OCI-LY1 (cell line): ENCODE measurements at regions not wholly inside any gene's neighbourhood (a gene's known extent, or its start where the extent isn't known, plus 50 kb on each side); places are given as distances from the start of the nearest gene placed in this dataset.

Experiments used
- H2AFZ ChIP-seq: fragments of 200-600 bp; sonication (generic), shearing (Covaris generic); 2 replicates; pipeline ENCODE4 v1.6.0; 2014; ENCODE audit warnings: antibody characterized with exemption, mild to moderate bottlenecking, low read length
- H3F3A ChIP-seq: fragments of 200-600 bp; sonication (generic), shearing (Covaris generic); 2 replicates; pipeline ENCODE4 v1.6.0; 2014; ENCODE audit warnings: mild to moderate bottlenecking, antibody characterized with exemption, low read length, moderate library complexity; ENCODE audit not compliant: insufficient read depth
- H3K27ac ChIP-seq: fragments of 200-600 bp; sonication (generic); 2 replicates; pipeline ENCODE4 v1.5.1; 2014; ENCODE audit warnings: low read length, mixed run types, mild to moderate bottlenecking, low read depth; ENCODE audit not compliant: poor library complexity, severe bottlenecking
- H3K27me3 ChIP-seq: fragments of 200-600 bp; sonication (generic); 2 replicates; pipeline ENCODE4 v1.6.0; 2014; ENCODE audit warnings: antibody characterized with exemption, mild to moderate bottlenecking, low read length, moderate library complexity; ENCODE audit not compliant: insufficient read depth
- H3K36me3 ChIP-seq: fragments of 200-600 bp; sonication (generic); 2 replicates; pipeline ENCODE4 v1.6.1; 2014; ENCODE audit warnings: mild to moderate bottlenecking, antibody characterized with exemption, low read length, moderate library complexity, mixed read lengths; ENCODE audit not compliant: insufficient read depth
- H3K4me1 ChIP-seq: fragments of 200-600 bp; sonication (generic); 2 replicates; pipeline ENCODE4 v1.5.1; 2014; ENCODE audit warnings: mild to moderate bottlenecking, low read length, moderate library complexity; ENCODE audit not compliant: insufficient read depth, severe bottlenecking
- H3K4me2 ChIP-seq: fragments of 200-600 bp; sonication (generic), shearing (Covaris generic); 2 replicates; pipeline ENCODE4 v1.6.1; 2014; ENCODE audit warnings: low read length
- H3K4me3 ChIP-seq: fragments of 200-600 bp; sonication (generic); 2 replicates; pipeline ENCODE4 v1.5.1; 2014; ENCODE audit warnings: low read length, low read depth, mild to moderate bottlenecking, mixed read lengths; ENCODE audit not compliant: poor library complexity, severe bottlenecking
- H3K79me2 ChIP-seq: fragments of 200-600 bp; shearing (Covaris generic); 2 replicates; pipeline ENCODE4 v1.6.1; 2016; ENCODE audit warnings: mixed run types, low read length, mixed read lengths; ENCODE audit not compliant: insufficient read depth
- H3K9ac ChIP-seq: fragments of 200-600 bp; sonication (generic), shearing (Covaris generic); 2 replicates; pipeline ENCODE4 v1.6.1; 2014; ENCODE audit warnings: mild to moderate bottlenecking, low read length, mixed read lengths
- H3K9me2 ChIP-seq: fragments of 200-600 bp; sonication (generic), shearing (Covaris generic); 2 replicates; pipeline ENCODE4 v1.6.1; 2014; ENCODE audit warnings: low read depth, mild to moderate bottlenecking, low read length, mixed read lengths
- H3K9me3 ChIP-seq: fragments of 200-600 bp; shearing (Covaris generic); 2 replicates; pipeline ENCODE4 v1.6.1; 2014; ENCODE audit warnings: low read length, mixed read lengths
- H4K20me1 ChIP-seq: fragments of 200-600 bp; sonication (generic), shearing (Covaris generic); 2 replicates; pipeline ENCODE4 v1.6.0; 2016; ENCODE audit warnings: mild to moderate bottlenecking, low read length; ENCODE audit not compliant: insufficient read depth
- CTCF ChIP-seq: fragments of 200-600 bp; sonication (generic), shearing (Covaris generic); IDR thresholded peaks from 2 replicates; pipeline ENCODE4 v1.5.1; 2017; ENCODE audit warnings: mild to moderate bottlenecking, antibody characterized with exemption, low read length, moderate library complexity, mixed read lengths
- EZH2 ChIP-seq: fragments of 200-600 bp; sonication (generic), shearing (Covaris generic); IDR thresholded peaks from 2 replicates; pipeline ENCODE4 v1.8.0; 2017; ENCODE audit warnings: borderline replicate concordance, mixed run types, mild to moderate bottlenecking, antibody characterized with exemption, low read length, moderate library complexity, mixed read lengths

GRCh38 chr7:113794573-113794972 lies 124.2 kb downstream of the PPP1R3A start:
- Histone ChIP-seq H3K9me2 (no peaks in the 10 kb centered on the region), H3K9ac (no peak overlapping the region), H3K27me3 (no peaks in the 10 kb centered on the region), H3K27ac (no peak overlapping the region), H3K79me2 (no peaks in the 10 kb centered on the region), H3K9me3 (no peaks in the 10 kb centered on the region), H3F3A (no peaks in the 10 kb centered on the region), H3K4me3 (no peak overlapping the region), H3K36me3 (no peaks in the 10 kb centered on the region), H4K20me1 (no peaks in the 10 kb centered on the region), H3K4me2 (no peak overlapping the region), H2AFZ (no peak overlapping the region), H3K4me1 (no peaks in the 10 kb centered on the region)
- no peak for TF ChIP-seq CTCF
- no peak for TF ChIP-seq EZH2

- Histone ChIP-seq H3F3A (no peaks in the 10 kb centered on the region), H3K27ac (no peak overlapping the region), H3K4me3 (no peak overlapping the region), H3K79me2 (no peaks in the 10 kb centered on the region), H3K9ac (no peak overlapping the region), H3K4me2 (no peak overlapping the region), H3K36me3 (no peaks in the 10 kb centered on the region), H4K20me1 (no peaks in the 10 kb centered on the region), H3K9me2 (no peaks in the 10 kb centered on the region), H3K9me3 (no peaks in the 10 kb centered on the region), H2AFZ (no peak overlapping the region), H3K4me1 (no peaks in the 10 kb centered on the region), H3K27me3 (no peaks in the 10 kb centered on the region)
- no peak for TF ChIP-seq EZH2
- TF ChIP-seq CTCF: no peak
Measured at GRCh38 chr7:113793171-113793570, 125.6 kb downstream of the PPP1R3A start.

- no peaks in the 10 kb centered on the region; the same call in 1 of the 2 replicates for H3F3A ChIP-seq
- H3K27ac ChIP-seq: no peak overlapping the region
- no peaks in the 10 kb centered on the region for H3K79me2 ChIP-seq
- H3K4me1 ChIP-seq: no peaks in the 10 kb centered on the region
- H3K9me3 ChIP-seq: no peaks in the 10 kb centered on the region
- no peaks in the 10 kb centered on the region for H3K36me3 ChIP-seq
- H3K9me2 ChIP-seq: no peaks in the 10 kb centered on the region
- no peak overlapping the region for H3K9ac ChIP-seq
- no peak overlapping the region for H2AFZ ChIP-seq
- no peaks in the 10 kb centered on the region for H3K27me3 ChIP-seq
- H3K4me2 ChIP-seq: no peak overlapping the region
- TF ChIP-seq CTCF: no peak
- no peak for TF ChIP-seq EZH2
- H4K20me1 ChIP-seq: no peaks in the 10 kb centered on the region
- no peak overlapping the region for H3K4me3 ChIP-seq
Measured at GRCh38 chr7:113790025-113790424, 128.8 kb downstream of the PPP1R3A start.
